ENCODE measurements at regions not wholly inside any gene's neighbourhood (a gene's known extent, or its start where the extent isn't known, plus 50 kb on each side); places are given as distances from the start of the nearest gene placed in this dataset.

- no peak overlapping the region for H2AFZ ChIP-seq (ENCODE audit: low read depth, low read length)
- no peak for DNase-seq
- no peak for ATAC-seq (ENCODE audit: insufficient read depth, low read depth)
Observed at GRCh38 chr3:181521831-181522230, 189.9 kb upstream of the SOX2 start.

GRCh38 chr3:181518222-181518621 lies 193.5 kb upstream of the SOX2 start:
- no peaks in the 10 kb centered on the region for H3K9me3 ChIP-seq (ENCODE audit: insufficient read depth, low read length, severe bottlenecking)
- H3K4me1 ChIP-seq (ENCODE audit: insufficient read depth, low read length), result no peaks in the 10 kb centered on the region
- no peak overlapping the region for H3K4me2 ChIP-seq (ENCODE audit: insufficient read depth, low read length)
- no peaks in the 10 kb centered on the region for H4K20me1 ChIP-seq (ENCODE audit: insufficient read depth, low read length)
- ATAC-seq (ENCODE audit: insufficient read depth, low read depth), result no peak
- H3K4me3 ChIP-seq (ENCODE audit: low read depth in 1 of 2, low read length in 2 of 2), result no peak overlapping the region
- H3K9ac ChIP-seq (ENCODE audit: low read depth, low read length), result no peak overlapping the region
- no peaks in the 10 kb centered on the region for H3K27me3 ChIP-seq (ENCODE audit: insufficient read depth, low read length, poor library complexity)
- no peak for DNase-seq
- H3K27ac ChIP-seq (ENCODE audit: low read length), result no peak overlapping the region
- H2AFZ ChIP-seq (ENCODE audit: low read depth, low read length), result no peak overlapping the region
- no peaks in the 10 kb centered on the region for H3K79me2 ChIP-seq (ENCODE audit: insufficient read depth, low read length)
- H3K36me3 ChIP-seq (ENCODE audit: insufficient read depth, low read length), result no peaks in the 10 kb centered on the region
- no peak for TF ChIP-seq CTCF (IDR thresholded peaks at IDR 0.05; ENCODE audit: borderline replicate concordance, extremely low read depth, low read length, poor library complexity, severe bottlenecking)
- no peak for TF ChIP-seq EZH2 (IDR thresholded peaks at IDR 0.05; ENCODE audit: borderline replicate concordance, low read depth, low read length, severe bottlenecking)

More at GRCh38 chr3:181521831-181522230, 189.9 kb upstream of the SOX2 start:
- no peaks in the 10 kb centered on the region for H3K4me1 ChIP-seq (ENCODE audit: insufficient read depth, low read length)
- H3K27ac ChIP-seq (ENCODE audit: low read length), result no peak overlapping the region
- H3K36me3 ChIP-seq (ENCODE audit: insufficient read depth, low read length), result no peaks in the 10 kb centered on the region
- H3K4me3 ChIP-seq (ENCODE audit: low read depth in 1 of 2, low read length in 2 of 2), result no peak overlapping the region
- H4K20me1 ChIP-seq (ENCODE audit: insufficient read depth, low read length), result no peaks in the 10 kb centered on the region
- no peaks in the 10 kb centered on the region for H3K9me3 ChIP-seq (ENCODE audit: insufficient read depth, low read length, severe bottlenecking)
- no peaks in the 10 kb centered on the region for H3K79me2 ChIP-seq (ENCODE audit: insufficient read depth, low read length)
- TF ChIP-seq EZH2 (IDR thresholded peaks at IDR 0.05; ENCODE audit: borderline replicate concordance, low read depth, low read length, severe bottlenecking) (no peak), CTCF (IDR thresholded peaks at IDR 0.05; ENCODE audit: borderline replicate concordance, extremely low read depth, low read length, poor library complexity, severe bottlenecking) (no peak)
- H3K27me3 ChIP-seq (ENCODE audit: insufficient read depth, low read length, poor library complexity), result no peaks in the 10 kb centered on the region
- H3K4me2 ChIP-seq (ENCODE audit: insufficient read depth, low read length), result no peak overlapping the region
- no peak overlapping the region for H3K9ac ChIP-seq (ENCODE audit: low read depth, low read length)

- no peak overlapping the region for H3K4me3 ChIP-seq (ENCODE audit: low read depth in 1 of 2, low read length in 2 of 2)
- no peak overlapping the region for H2AFZ ChIP-seq (ENCODE audit: low read depth, low read length)
- no peaks in the 10 kb centered on the region for H3K27me3 ChIP-seq (ENCODE audit: insufficient read depth, low read length, poor library complexity)
- no peaks in the 10 kb centered on the region for H3K4me1 ChIP-seq (ENCODE audit: insufficient read depth, low read length)
- no peaks in the 10 kb centered on the region for H3K79me2 ChIP-seq (ENCODE audit: insufficient read depth, low read length)
- no peak for TF ChIP-seq CTCF (IDR thresholded peaks at IDR 0.05; ENCODE audit: borderline replicate concordance, extremely low read depth, low read length, poor library complexity, severe bottlenecking)
- TF ChIP-seq EZH2 (IDR thresholded peaks at IDR 0.05; ENCODE audit: borderline replicate concordance, low read depth, low read length, severe bottlenecking), result no peak
- no peaks in the 10 kb centered on the region for H3K36me3 ChIP-seq (ENCODE audit: insufficient read depth, low read length)
- no peak overlapping the region for H3K4me2 ChIP-seq (ENCODE audit: insufficient read depth, low read length)
- H3K27ac ChIP-seq (ENCODE audit: low read length), result no peak overlapping the region
- no peak for DNase-seq
- H3K9me3 ChIP-seq (ENCODE audit: insufficient read depth, low read length, severe bottlenecking), result peaks cover 4% of the 10 kb centered on the region
- ATAC-seq (ENCODE audit: insufficient read depth, low read depth), result no peak
- no peak overlapping the region for H3K9ac ChIP-seq (ENCODE audit: low read depth, low read length)
- H4K20me1 ChIP-seq (ENCODE audit: insufficient read depth, low read length), result no peaks in the 10 kb centered on the region
Observed at GRCh38 chr3:181512787-181513186, 198.9 kb upstream of the SOX2 start.

DNA sequence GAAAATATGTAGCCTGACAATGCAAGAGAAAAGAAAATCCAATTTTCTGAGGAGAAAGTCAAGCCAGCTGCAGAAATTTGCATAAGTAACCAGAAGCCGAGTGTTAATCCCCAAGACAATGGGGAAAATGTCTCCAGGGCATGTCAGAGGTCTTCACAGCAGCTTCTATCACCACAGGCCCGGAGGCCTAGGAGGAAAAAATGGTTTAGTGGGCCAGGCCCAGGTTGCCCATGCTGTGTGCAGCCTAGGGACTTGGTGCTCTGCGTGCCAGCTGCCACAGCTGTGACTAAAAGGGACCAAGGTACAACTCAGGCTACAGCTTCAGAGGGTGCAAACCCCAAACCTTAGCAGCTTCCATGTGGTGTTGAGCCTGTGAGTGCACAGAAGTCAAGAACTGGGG lies 201.2 kb upstream of the SOX2 start:
- H3K4me2 ChIP-seq (ENCODE audit: insufficient read depth, low read length), result no peak overlapping the region
- no peaks in the 10 kb centered on the region for H3K36me3 ChIP-seq (ENCODE audit: insufficient read depth, low read length)
- H3K4me1 ChIP-seq (ENCODE audit: insufficient read depth, low read length), result no peaks in the 10 kb centered on the region
- ATAC-seq (ENCODE audit: insufficient read depth, low read depth) (no peak), DNase-seq (no peak)
- H3K27ac ChIP-seq (ENCODE audit: low read length), result no peak overlapping the region
- H2AFZ ChIP-seq (ENCODE audit: low read depth, low read length), result no peak overlapping the region
- no peaks in the 10 kb centered on the region for H3K79me2 ChIP-seq (ENCODE audit: insufficient read depth, low read length)
- no peak overlapping the region for H3K4me3 ChIP-seq (ENCODE audit: low read depth in 1 of 2, low read length in 2 of 2)
- H3K9me3 ChIP-seq (ENCODE audit: insufficient read depth, low read length, severe bottlenecking), result peaks cover 4% of the 10 kb centered on the region
- TF ChIP-seq EZH2 (IDR thresholded peaks at IDR 0.05; ENCODE audit: borderline replicate concordance, low read depth, low read length, severe bottlenecking) (no peak), CTCF (IDR thresholded peaks at IDR 0.05; ENCODE audit: borderline replicate concordance, extremely low read depth, low read length, poor library complexity, severe bottlenecking) (no peak)
- no peaks in the 10 kb centered on the region for H3K27me3 ChIP-seq (ENCODE audit: insufficient read depth, low read length, poor library complexity)
- H4K20me1 ChIP-seq (ENCODE audit: insufficient read depth, low read length), result no peaks in the 10 kb centered on the region
- no peak overlapping the region for H3K9ac ChIP-seq (ENCODE audit: low read depth, low read length)
